SK-N-SH (cell line): ENCODE measurements at regions not wholly inside any gene's neighbourhood (a gene's known extent, or its start where the extent isn't known, plus 50 kb on each side); places are given as distances from the start of the nearest gene placed in this dataset.

ENCODE experiments used
- CHD2 ChIP-seq: fragments of 150-350 bp; IDR thresholded peaks from 2 replicates; pipeline ENCODE4 v1.6.1; 2018; ENCODE audit warnings: low read length; ENCODE audit not compliant: partially characterized antibody
- CTCF ChIP-seq: fragments of 200-600 bp; sonication (generic); IDR thresholded peaks from 2 replicates; pipeline ENCODE4 v1.6.1; 2017; ENCODE audit warnings: antibody characterized with exemption, mild to moderate bottlenecking, moderate library complexity
- EP300 ChIP-seq, 2 experiments: IDR thresholded peaks; 2 replicates each; pipeline versions ENCODE4 v1.4.0 to v1.6.1; 2012; ENCODE audit warnings: borderline replicate concordance in 1 of 2, low read depth in 1 of 2, low read length in 1 of 2
- EZH2phosphoT487 ChIP-seq: fragments of 200-600 bp; sonication (generic); IDR thresholded peaks from 2 replicates; pipeline ENCODE4 v1.6.1; 2017; ENCODE audit warnings: low read depth, mixed run types, mild to moderate bottlenecking, antibody characterized with exemption, moderate library complexity, borderline replicate concordance
- FOXJ3 ChIP-seq: sonication (generic); formaldehyde crosslinking; IDR thresholded peaks from 2 replicates; pipeline ENCODE4 v1.5.1; 2020; ENCODE audit warnings: mild to moderate bottlenecking, missing genetic modification reagents
- JUND ChIP-seq: IDR thresholded peaks from 2 replicates; pipeline ENCODE4 v1.4.0; 2012
- MXI1 ChIP-seq: IDR thresholded peaks from 2 replicates; pipeline ENCODE4 v1.6.1; 2012; ENCODE audit warnings: mild to moderate bottlenecking, low read depth, low read length, improper control_type of control experiment
- POLR2AphosphoS5 ChIP-seq: IDR thresholded peaks from 2 replicates; pipeline ENCODE4 v1.6.1; 2012; ENCODE audit warnings: low read depth, low read length
- SIN3A ChIP-seq: IDR thresholded peaks from 2 replicates; pipeline ENCODE4 v1.6.1; 2012; ENCODE audit warnings: low read depth, mild to moderate bottlenecking, low read length, moderate library complexity, borderline replicate concordance
- SMC3 ChIP-seq: IDR thresholded peaks from 2 replicates; pipeline ENCODE4 v1.6.1; 2012; ENCODE audit warnings: low read depth, low read length, improper control_type of control experiment
- TAF1 ChIP-seq: IDR thresholded peaks from 2 replicates; pipeline ENCODE4 v1.6.1; 2012; ENCODE audit warnings: low read depth, mild to moderate bottlenecking, low read length, moderate library complexity, borderline replicate concordance
- TEAD4 ChIP-seq: IDR thresholded peaks from 2 replicates; pipeline ENCODE4 v1.4.0; 2012; ENCODE audit warnings: mild to moderate bottlenecking, borderline replicate concordance; ENCODE audit not compliant: insufficient read depth
- USF2 ChIP-seq: fragments of 150-350 bp; IDR thresholded peaks from 2 replicates; pipeline ENCODE4 v1.6.1; 2017; ENCODE audit warnings: antibody characterized with exemption, low read length, low read depth, borderline replicate concordance
- TF ChIP-seq, protein P1 (sequence below): IDR thresholded peaks from 2 replicates; pipeline ENCODE4 v1.4.0; 2012; ENCODE audit warnings: low read depth

DNA sequence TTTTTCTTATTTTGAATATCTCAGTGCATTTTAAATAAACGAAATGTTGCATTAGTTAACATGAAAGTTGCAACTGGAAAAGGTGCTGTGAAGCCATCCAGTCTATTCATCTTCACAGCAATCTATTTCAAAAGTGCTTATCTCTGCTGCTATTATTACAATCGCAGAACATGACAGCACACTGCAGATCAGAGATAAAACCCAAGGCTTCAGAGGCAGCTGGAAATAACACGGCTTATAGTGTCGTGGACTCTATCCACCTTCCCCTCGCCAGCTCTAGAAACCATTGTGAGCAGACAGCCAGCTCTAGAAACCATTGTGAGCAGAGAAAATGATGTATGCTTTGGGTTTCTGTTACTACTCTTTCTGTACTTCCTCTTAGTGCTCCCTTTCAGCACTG, 1140.8 kb upstream of the CELF4 start:
- no peak for TF ChIP-seq CTCF
- no peak for TF ChIP-seq TAF1
- no peak for TF ChIP-seq USF2
- TF ChIP-seq EZH2phosphoT487, result no peak
- TF ChIP-seq SMC3, result no peak
- no peak for TF ChIP-seq MXI1
- TF ChIP-seq CHD2, result no peak
- TF ChIP-seq JUND, result no peak
- no peak for TF ChIP-seq EP300 (IDR thresholded peaks at IDR 0.05; ENCODE audit: borderline replicate concordance in 1 of 2, low read depth in 1 of 2, low read length in 1 of 2)
- TF ChIP-seq TEAD4, result no peak
- no peak for TF ChIP-seq FOXJ3
- TF ChIP-seq, protein P1, sequence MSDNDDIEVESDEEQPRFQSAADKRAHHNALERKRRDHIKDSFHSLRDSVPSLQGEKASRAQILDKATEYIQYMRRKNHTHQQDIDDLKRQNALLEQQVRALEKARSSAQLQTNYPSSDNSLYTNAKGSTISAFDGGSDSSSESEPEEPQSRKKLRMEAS, result no peak
- no peak for TF ChIP-seq POLR2AphosphoS5
- no peak for TF ChIP-seq SIN3A
